CD14-positive monocyte (primary cell): ENCODE measurements at regions not wholly inside any gene's neighbourhood (a gene's known extent, or its start where the extent isn't known, plus 50 kb on each side); places are given as distances from the start of the nearest gene placed in this dataset.

Experiments used
- DNase-seq, 3 donors: peaks; one replicate each; pipeline ENCODE4 v3.0.0-alpha.2; 2011 to 2022
- H2AFZ ChIP-seq: 2 replicates; pipeline ENCODE4 v1.6.0; 2012; ENCODE audit warnings: mild to moderate bottlenecking, low read depth, low read length, inconsistent platforms; ENCODE audit not compliant: insufficient read depth, poor library complexity, severe bottlenecking
- H3K27ac ChIP-seq, 2 donors: 1 replicate in 1 of 2; 2 replicates in 1 of 2; pipeline ENCODE4 v1.5.1; 2012 to 2013; ENCODE audit warnings: low read length in 2 of 2, control low read depth in 1 of 2, inconsistent platforms in 1 of 2, low read depth in 1 of 2, mild to moderate bottlenecking in 1 of 2
- H3K27me3 ChIP-seq, 2 donors: one replicate each; pipeline versions ENCODE4 v1.6.0 to v1.6.1; 2011 to 2013; ENCODE audit warnings: low read length in 2 of 2; ENCODE audit not compliant: control insufficient read depth in 2 of 2, insufficient read depth in 2 of 2
- H3K36me3 ChIP-seq, 2 donors: replicated peaks in 1 of 2; 1 replicate in 1 of 2; 2 replicates in 1 of 2; pipeline versions ENCODE4 v1.5.1 to v1.6.1; 2012 to 2013; ENCODE audit warnings: low read length in 2 of 2, control low read depth in 1 of 2, inconsistent platforms in 1 of 2, mild to moderate bottlenecking in 1 of 2; ENCODE audit not compliant: insufficient read depth in 2 of 2, control insufficient read depth in 1 of 2
- H3K4me1 ChIP-seq, 2 donors: 1 replicate in 1 of 2; 2 replicates in 1 of 2; pipeline versions ENCODE4 v1.5.1 to v1.6.1; 2012 to 2013; ENCODE audit warnings: low read length in 2 of 2, control low read depth in 1 of 2, inconsistent platforms in 1 of 2, mild to moderate bottlenecking in 1 of 2, moderate library complexity in 1 of 2; ENCODE audit not compliant: insufficient read depth in 2 of 2, control insufficient read depth in 1 of 2
- H3K4me2 ChIP-seq: replicated peaks from 2 replicates; pipeline ENCODE3; 2012; ENCODE audit warnings: low read length, moderate library complexity, mild to moderate bottlenecking; ENCODE audit not compliant: poor library complexity, severe bottlenecking; ENCODE audit errors: extremely low read depth
- H3K4me3 ChIP-seq, 3 experiments: fragments of 200-600 bp in 1 of 3; sonication (generic) in 1 of 3; replicated peaks in 1 of 3; 1 replicate in 2 of 3; 2 replicates in 1 of 3; pipeline ENCODE4 v1.5.1; 2011 to 2013; ENCODE audit warnings: low read length in 3 of 3, mild to moderate bottlenecking in 3 of 3, control low read depth in 2 of 3, low read depth in 2 of 3, inconsistent platforms in 1 of 3, moderate library complexity in 1 of 3
- H3K79me2 ChIP-seq: 2 replicates; pipeline ENCODE4 v1.6.0; 2012; ENCODE audit warnings: mild to moderate bottlenecking, control low read depth, inconsistent platforms, low read length, moderate library complexity; ENCODE audit not compliant: insufficient read depth
- H3K9ac ChIP-seq: 2 replicates; pipeline ENCODE4 v1.6.0; 2017; ENCODE audit warnings: low read length, mild to moderate bottlenecking; ENCODE audit not compliant: insufficient read depth, poor library complexity, severe bottlenecking
- H3K9me3 ChIP-seq, 2 donors: replicated peaks in 1 of 2; 1 replicate in 1 of 2; 2 replicates in 1 of 2; pipeline versions ENCODE4 v1.5.1 to v1.6.1; 2012 to 2013; ENCODE audit warnings: low read length in 2 of 2, control low read depth in 1 of 2; ENCODE audit not compliant: control insufficient read depth in 1 of 2, insufficient read depth in 1 of 2
- H4K20me1 ChIP-seq: 2 replicates; pipeline ENCODE4 v1.6.0; 2012; ENCODE audit warnings: mild to moderate bottlenecking, low read length, control low read depth, moderate library complexity; ENCODE audit not compliant: insufficient read depth
- H3K27ac Mint-ChIP-seq, 7 donors: one replicate each; pipeline ENCODE4 v1.8.0; 2020; ENCODE audit warnings: mild to moderate bottlenecking in 7 of 7, mixed read lengths in 7 of 7, moderate library complexity in 6 of 7, inconsistent platforms in 2 of 7
- H3K27me3 Mint-ChIP-seq, 3 donors: one replicate each; pipeline ENCODE4 v1.8.0; 2021 to 2022; ENCODE audit warnings: low read depth in 3 of 3, mild to moderate bottlenecking in 3 of 3, mixed read lengths in 3 of 3, moderate library complexity in 3 of 3, inconsistent platforms in 1 of 3
- H3K36me3 Mint-ChIP-seq, 2 donors: one replicate each; pipeline ENCODE4 v1.8.0; 2020; ENCODE audit warnings: mixed read lengths in 2 of 2, inconsistent platforms in 1 of 2, mild to moderate bottlenecking in 1 of 2
- H3K4me1 Mint-ChIP-seq: one replicate; pipeline ENCODE4 v1.8.0; 2020; ENCODE audit warnings: mild to moderate bottlenecking, mixed read lengths
- H3K4me3 Mint-ChIP-seq, 2 donors: one replicate each; pipeline ENCODE4 v1.8.0; 2020; ENCODE audit warnings: mild to moderate bottlenecking in 2 of 2, mixed read lengths in 2 of 2, moderate library complexity in 1 of 2
- H3K9me3 Mint-ChIP-seq, 7 donors: one replicate each; pipeline ENCODE4 v1.8.0; 2020 to 2022; ENCODE audit warnings: mixed read lengths in 7 of 7, mild to moderate bottlenecking in 6 of 7, moderate library complexity in 6 of 7, inconsistent platforms in 2 of 7
- CTCF ChIP-seq: fragments of 200-600 bp; IDR thresholded peaks from one replicate; pipeline ENCODE4 v1.8.0; 2022; ENCODE audit warnings: antibody characterized with exemption, mild to moderate bottlenecking
- WGBS: methylation state at CpG from one replicate; pipeline ENCODE4 v1.1.5; 2013; ENCODE audit warnings: missing lambda C conversion rate; ENCODE audit not compliant: insufficient coverage; 5-methylcytosine and 5-hydroxymethylcytosine counted together
- intact Hi-C, 2 donors: fragments of 100-400 bp; cut with micrococcal nuclease; formaldehyde crosslinking; loops; one replicate each; pipeline versions ENCODE4 v1.15.0 to v1.15.1; 2023

DNA sequence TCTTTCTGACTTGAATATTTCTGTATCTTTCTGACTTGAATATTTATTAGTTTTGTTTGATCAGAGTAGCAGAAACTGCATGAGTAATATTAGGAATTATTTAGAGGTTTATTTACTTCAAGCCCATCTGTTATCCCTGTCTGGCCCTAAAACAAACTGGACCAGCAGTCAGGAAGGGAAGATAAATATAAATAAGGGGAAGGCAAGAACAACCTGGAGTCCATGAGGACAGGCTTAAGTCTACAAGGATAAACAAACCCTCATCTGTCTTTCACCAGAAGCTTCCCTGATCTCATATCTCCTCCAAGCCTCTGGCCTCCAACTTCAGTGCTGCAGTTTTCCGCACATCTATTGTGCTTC is 524.9 kb downstream of the CENPC start:
- Mint-ChIP-seq H3K27me3 (no peaks in the 10 kb centered on the region), H3K4me1 (no peaks in the 10 kb centered on the region), H3K27ac (no peak overlapping the region), H3K9me3 (peaks cover 0 to 8% (median 3%) of the 10 kb centered on the region in 7 donors), H3K36me3 (no peaks in the 10 kb centered on the region), H3K4me3 (no peak overlapping the region)
- Histone ChIP-seq H3K36me3 (no peaks in the 10 kb centered on the region), H3K4me3 (no peak overlapping the region), H3K4me1 (no peaks in the 10 kb centered on the region), H3K27me3 (no peaks in the 10 kb centered on the region), H3K79me2 (no peaks in the 10 kb centered on the region), H3K9me3 (no peaks in the 10 kb centered on the region), H4K20me1 (no peaks in the 10 kb centered on the region), H3K4me2 (no peak overlapping the region), H2AFZ (no peak overlapping the region), H3K27ac (no peak overlapping the region), H3K9ac (no peak overlapping the region)
- no peak for DNase-seq
- no CpG with 5 or more reads among the region's 1 CpG for WGBS
- intact Hi-C loops, result no loop called here
- no peak for TF ChIP-seq CTCF

DNA sequence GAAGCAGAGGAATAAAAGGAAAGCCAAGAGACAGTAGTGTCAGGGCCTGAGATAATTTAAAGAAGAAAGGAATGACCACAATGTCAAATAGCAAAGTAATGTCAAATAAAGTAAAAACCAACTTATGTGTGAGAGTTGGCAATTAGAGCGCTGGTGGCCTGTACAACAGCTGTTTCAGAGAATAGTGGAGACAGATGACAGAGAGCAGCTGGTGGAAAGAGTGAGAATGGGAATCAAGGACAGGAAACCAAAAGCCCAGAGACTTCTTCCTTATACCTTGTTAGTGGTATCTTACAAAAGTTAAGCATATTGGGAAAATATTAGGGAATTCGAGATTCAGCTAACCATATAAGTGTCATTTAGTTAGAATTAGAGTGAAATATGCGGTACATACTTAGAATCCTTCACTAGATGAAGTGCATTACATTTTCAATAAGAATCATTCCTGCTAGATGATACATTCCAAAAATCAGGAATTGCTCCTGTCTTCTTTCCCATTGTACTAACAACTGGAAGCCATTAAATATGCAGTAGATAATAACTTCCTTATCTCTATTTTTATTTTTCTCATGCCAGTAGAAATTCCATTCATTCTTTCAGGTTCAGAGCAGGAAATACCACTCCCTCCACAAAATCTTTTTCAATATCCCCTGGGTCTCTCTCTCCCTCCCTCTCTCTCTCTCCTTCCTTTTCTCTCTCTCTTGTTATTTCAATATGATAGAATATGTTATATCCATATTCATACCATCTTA is 525.4 kb downstream of the CENPC start:
- Mint-ChIP-seq H3K4me3 (no peak overlapping the region), H3K27me3 (no peaks in the 10 kb centered on the region), H3K36me3 (no peaks in the 10 kb centered on the region), H3K4me1 (no peaks in the 10 kb centered on the region), H3K27ac (no peak overlapping the region), H3K9me3 (peaks cover 0 to 8% (median 3%) of the 10 kb centered on the region in 7 donors)
- no CpG with 5 or more reads among the region's 3 CpGs for WGBS
- no peak for TF ChIP-seq CTCF
- H3K36me3 ChIP-seq, result no peaks in the 10 kb centered on the region
- no peaks in the 10 kb centered on the region for H3K27me3 ChIP-seq
- H3K4me2 ChIP-seq, result no peak overlapping the region
- H2AFZ ChIP-seq, result no peak overlapping the region
- no peak overlapping the region for H3K4me3 ChIP-seq
- no peak for DNase-seq
- intact Hi-C loops, result no loop called here
- no peaks in the 10 kb centered on the region for H3K9me3 ChIP-seq
- no peaks in the 10 kb centered on the region for H3K4me1 ChIP-seq
- H3K9ac ChIP-seq, result no peak overlapping the region
- H3K79me2 ChIP-seq, result no peaks in the 10 kb centered on the region
- H4K20me1 ChIP-seq, result no peaks in the 10 kb centered on the region
- no peak overlapping the region for H3K27ac ChIP-seq
